SK-N-DZ (cell line): ENCODE measurements at regions not wholly inside any gene's neighbourhood (a gene's known extent, or its start where the extent isn't known, plus 50 kb on each side); places are given as distances from the start of the nearest gene placed in this dataset.

Experiments used
- DNase-seq: peaks from one replicate; pipeline ENCODE4 v3.0.0-alpha.2; 2015; ENCODE audit warnings: low spot score

DNA sequence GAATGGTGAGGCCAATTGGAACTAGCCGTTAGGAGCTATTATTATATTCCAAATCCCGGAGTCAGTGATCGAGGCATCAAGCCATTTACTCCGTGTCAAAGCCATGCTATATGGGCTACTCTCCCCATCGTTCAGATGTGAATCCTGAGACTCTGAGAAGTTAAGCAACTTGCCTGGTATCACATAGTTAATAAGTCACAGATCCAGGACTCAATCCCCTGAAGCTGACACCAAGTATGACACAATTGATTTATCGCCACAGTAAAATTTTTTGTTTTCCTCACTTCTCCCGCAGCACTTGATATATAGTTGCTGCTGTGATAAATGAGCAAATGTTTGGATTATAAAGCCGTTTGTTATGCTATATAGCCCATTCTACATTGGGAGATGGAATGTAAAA, 50.8 kb upstream of the TSHZ2 start:
- DNase-seq = no peak

DNA sequence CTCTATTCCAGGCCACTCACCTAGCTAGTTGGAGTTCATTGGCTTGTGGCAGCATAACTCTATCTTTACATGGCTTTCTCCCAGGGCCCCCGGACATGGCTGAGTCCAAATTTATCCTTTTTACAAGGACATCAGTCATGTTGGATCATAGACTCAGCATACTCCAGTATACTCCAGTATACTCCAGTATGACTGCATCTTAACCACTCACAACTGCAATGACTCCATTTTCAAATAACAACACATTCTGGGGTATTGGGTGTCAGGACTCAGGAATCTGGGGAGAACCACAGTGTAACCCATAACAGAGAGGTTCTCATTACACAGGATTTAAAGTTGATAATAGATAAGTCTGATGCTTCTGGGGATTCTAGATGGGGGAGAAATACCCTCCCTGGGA, 53.8 kb upstream of the TSHZ2 start:
- DNase-seq = no peak

DNA sequence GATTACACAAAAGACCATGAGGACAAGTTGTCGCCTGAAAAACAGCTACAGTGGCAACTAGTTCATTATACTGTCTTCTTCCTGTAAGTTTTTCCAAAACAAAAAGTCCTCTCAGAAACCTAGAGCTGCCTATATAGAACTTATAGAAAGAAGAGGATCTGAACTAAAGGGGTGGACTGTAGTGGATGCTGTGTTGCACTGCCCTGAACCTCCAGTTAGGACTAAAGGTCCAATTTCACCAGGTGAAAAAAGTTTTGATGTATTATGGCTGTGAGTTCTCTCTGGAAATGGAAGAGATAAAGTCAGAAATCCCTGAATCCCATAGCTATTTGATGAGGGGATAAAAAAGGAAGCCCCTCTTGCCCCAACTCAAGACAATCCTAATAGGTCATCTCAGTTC, 56.6 kb upstream of the TSHZ2 start:
- DNase-seq = no peak

DNA sequence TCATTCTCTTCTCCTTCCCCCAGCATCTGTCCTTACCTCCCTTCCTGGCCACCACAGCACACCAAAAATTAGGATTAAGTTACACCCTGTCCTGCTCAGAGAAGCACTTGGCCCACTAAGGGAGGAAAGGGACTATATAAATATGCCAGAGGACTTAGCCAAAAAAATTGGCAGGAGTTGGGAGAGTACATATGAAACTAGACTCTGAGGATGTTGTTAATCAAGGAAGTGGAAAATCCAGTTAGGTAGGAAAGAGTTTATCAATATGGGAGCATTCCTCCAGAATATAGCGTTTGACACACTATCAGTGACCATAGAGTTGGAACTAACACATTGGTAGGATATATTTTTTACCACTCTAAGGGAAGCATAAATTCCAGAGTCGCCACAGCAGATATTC, 57.3 kb upstream of the TSHZ2 start:
- no peak for DNase-seq

DNA sequence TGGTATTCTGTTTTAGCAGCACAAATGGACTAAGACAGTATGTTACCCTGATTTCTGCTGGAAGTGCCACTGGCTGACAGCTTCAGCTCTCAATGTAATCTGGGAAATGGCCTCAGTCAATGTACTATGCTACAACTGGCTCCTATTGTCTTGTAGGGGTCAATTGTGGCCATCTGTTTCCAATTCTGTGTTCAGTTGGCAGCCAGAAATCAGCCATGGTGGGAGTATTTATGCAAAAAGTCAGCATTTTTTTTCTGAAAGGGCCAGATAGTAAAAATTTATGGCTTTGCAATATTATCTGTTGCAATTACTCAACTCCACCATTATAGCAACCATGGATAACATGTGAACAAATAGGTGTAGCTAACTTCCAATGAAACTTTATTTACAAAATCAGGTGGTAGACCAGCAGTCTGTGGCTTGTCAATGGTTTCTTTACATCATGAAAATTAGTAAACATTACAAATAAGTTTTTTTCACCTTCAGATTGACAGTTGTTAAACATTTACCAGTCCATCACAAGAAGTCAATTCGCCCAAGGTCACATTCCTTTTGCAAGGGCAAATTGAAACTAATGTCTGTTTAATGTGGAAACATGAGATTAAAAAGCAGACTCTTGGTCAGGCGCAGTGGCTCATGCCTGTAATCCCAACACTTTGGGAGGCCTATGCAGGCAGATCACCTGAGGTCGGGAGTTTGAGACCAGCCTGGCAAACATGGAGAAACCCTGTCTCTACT, 58.3 kb upstream of the TSHZ2 start:
- no peak for DNase-seq

DNA sequence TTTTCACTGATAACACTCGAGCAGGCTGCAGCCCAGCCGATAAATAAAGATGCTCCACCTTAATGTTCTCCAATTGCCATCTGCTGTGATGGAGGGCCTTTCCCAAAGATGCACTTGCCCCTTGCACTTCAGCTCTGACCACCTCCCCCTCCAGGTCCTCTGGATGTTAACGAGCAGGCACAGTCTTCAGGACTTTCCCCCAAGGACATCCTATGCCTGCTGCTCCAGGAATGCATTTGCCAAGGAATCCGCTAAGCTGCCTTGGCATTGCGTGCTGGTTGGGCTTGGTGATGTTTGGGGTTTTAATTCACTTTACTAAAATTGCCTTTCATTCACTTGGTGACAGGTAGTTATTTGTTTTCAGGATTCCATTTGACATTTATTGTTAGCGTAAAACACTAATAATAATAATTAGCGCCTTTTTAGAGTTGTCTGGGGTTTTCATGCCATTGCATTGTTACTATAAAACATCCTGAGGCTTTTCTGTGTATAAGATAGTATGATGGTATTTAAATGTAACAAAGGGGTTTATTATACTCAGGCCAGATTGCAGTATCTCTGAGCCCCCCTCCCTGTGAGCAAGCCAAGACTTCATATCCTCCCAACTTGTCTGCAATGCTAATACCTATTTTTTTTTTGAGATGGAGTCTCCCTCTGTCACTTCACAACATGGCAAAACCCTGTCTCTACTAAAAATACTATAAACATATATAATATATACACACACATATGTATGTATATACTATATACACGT, 66.7 kb upstream of the TSHZ2 start:
- no peak for DNase-seq

DNA sequence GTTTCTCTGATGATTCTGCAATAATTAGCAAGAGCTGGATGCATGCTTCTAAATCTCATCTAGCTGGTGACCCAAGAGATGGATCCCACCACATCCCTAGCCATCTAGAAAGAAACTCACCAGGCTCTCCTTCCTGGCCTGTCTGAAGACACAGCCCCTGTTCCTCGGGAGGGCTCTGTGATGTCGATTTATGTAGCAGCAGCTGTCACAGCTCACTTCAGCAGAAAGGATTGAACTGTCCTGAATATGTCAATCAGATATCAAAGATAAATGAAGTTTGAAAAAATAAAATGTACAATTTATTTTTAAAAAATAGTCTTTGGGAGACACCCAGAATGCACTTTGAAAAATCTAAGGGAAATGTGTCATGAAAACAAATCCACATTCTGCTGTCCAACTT, 67.3 kb upstream of the TSHZ2 start:
- DNase-seq = no peak

DNA sequence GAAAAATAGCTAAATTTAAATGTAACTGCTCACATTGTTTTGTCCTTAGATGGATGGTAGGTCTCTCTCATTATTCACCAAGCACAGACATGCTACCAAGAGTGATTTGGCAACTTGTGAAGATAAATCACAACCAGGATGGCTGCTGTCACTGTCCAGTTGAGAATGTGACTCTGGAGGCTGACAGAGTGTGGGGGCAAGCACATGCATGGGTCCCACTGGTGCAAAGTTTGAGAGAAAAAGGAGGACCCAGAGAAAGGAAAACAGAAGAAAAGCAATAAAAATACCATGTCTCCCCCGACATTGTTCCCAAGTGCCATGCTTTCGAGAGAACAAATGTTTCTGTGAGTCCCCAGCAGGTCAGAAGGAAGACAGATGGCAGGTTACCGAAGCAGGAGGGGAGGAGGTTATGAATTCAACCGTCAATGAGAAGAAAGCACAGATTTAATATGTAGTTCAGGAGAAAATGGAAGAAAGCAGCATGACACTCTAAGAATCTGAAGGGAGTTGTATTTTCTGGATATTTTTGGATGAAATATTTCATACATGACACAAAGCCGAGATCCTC, 73.0 kb upstream of the TSHZ2 start:
- no peak for DNase-seq

DNA sequence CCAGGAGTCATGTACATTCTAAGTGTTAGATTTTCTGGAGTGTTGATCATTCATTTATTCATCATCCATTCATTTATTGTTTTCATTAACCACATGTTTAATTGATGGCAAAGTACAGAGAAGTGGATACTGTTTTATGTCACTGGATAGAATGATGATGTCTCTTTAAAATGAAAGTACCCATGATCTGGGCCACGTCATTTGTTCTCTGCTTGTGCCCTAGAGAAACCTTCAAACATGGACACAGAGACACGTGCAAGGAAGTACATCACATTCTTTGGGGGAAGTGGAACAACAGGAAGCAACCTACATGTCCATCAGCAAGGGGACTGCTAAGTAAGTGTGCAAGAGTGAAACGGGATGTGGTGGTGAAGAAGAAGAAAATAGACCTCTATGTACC, 75.8 kb upstream of the TSHZ2 start:
- no peak for DNase-seq

DNA sequence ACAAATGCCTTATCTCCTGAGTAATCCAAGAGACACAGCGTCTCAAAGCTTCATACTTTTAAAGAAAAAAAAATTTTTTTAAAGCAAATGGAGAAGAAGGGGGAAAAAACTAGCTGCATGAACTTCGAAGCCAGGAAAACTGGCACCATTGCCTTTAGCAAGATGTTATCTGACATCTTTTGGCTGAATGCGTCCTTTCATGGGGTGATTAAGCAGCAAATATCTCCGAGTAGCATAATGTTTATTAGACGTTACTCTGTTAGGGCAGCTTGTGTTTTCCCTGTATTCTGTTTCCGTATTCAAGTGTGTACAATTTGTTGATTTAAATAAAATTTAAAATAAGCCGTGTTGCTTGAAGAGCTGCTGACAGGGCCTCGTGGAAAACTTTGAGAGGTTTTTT, 76.5 kb upstream of the TSHZ2 start:
- DNase-seq = no peak

DNA sequence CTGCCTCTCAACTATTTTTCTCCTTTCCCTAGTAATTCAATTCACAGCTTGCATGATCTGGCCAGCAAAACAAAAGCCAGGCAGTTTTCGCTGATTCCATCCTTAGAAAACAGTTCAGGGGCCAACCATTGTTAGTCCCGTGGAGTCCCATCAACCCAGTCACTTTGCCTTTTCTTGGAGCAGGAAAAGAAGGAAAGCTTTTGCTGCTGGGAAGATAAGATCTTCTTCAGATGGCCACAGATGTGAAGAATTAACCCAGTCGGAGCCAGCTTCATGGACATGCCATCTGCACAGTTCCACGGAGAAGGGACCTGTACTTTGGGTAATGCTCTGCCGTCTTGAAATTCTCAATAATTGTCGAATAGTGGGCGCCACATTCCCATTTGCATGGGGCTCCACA, 76.9 kb upstream of the TSHZ2 start:
- DNase-seq = peak; percentile 52

DNA sequence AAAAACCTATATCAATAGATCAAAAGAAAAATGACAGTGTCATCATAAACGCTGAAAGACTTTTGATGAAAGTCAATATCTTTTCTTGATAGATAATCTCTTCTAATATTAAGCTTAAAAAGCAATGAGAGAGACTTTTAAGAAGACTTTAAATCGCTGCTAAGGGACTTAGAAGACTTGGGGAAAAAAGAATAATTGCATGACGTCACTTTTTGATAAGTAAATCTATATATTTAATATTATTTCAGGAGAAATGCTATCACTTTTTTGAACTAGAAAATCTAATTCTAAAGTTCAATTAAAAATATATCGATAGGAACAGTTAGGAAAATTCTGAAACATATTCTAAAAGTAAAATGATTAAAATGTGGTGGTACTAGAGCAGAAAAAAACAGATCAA, 78.7 kb upstream of the TSHZ2 start:
- no peak for DNase-seq

DNA sequence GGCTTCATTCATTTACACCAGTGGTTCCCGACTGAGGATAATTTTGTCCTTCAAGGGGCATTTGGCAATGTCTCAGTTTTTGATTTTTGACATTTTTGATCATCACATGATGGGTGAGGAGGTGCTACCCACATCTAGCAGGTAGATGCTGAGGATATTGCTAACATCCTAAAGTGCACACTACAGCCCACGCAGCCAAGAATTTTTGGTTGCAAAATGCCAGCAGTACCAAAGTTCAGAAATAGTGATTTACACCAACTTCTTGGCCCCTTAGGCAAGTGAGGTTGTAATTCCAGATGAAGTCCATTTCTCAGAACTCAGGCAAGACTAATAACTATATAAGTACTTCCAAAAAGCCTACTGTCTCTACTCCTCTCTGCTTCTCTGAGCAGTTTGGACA, 80.1 kb upstream of the TSHZ2 start:
- DNase-seq = no peak

DNA sequence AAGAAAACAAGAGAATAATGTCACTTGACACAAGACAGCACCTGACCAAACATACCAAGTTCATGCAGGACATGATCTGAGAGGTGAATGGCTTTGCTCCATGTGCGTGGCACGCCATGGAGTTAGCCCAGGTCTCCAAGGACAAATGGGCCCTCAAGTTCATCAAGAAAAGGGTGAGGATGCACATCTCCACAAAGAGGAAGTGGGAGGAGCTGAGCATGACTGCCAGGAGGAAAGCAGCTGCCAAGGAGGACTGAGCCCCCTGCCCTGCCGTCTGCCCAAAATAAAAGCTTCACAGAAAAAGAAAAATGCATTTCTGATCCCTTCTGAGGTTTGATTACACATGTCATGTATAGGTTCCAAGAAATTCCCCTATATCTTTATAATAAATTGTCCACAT, 82.0 kb upstream of the TSHZ2 start:
- DNase-seq = no peak

DNA sequence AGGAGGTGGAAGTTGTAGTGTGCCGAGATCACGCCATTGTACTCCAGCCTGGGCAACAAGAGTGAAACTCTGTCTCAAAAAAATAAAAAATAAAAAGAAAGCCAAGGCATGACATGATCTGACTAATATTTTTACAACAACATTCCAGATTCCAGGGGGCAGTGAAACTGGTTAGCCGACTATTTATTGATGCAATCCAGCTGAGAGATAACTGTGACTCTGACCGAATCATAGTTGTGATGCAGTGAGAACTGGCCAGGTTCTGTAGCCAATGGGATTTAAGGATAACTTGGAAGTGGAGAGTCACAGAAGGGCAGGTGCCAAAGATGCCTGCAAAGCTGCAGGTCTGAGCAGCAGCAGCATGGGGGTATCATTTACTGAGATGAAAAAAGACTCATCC, 82.9 kb upstream of the TSHZ2 start:
- DNase-seq = no peak

DNA sequence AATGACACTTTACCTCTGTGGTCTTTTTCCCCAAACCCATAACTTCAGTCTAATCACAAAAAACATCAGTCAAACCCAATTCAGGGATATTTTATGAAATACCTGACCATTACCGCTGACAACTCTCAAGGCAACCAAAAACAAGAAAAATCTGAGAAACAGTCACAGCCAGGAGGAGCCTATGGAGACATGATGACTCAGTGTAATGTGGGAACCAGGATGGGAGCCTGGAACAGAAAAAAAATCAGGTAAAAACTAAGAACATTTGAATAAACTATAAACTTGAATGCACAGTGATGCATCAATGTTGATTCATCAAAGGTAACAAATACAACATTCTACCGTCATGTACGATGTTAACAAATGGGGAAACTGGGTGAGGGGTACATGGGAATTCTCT, 84.1 kb upstream of the TSHZ2 start:
- no peak for DNase-seq

DNA sequence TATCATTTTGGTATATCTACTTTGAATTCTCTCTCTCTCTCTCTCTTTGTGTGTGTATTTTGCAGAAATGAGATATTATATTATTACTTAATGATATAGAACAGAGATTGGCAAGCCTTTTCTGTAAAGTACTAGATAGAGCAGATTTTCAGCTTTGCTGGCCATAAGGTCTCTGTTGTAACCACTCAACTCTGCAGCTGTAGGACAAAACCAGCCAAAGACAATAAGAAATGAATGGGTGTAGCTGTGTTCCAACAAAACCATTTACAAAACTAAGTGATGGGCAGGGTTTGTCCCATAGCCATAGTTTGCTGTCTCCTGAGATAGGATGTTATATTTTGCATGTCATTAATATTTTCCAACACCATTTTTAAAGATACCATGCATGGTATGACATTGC, 91.2 kb upstream of the TSHZ2 start:
- DNase-seq = no peak

DNA sequence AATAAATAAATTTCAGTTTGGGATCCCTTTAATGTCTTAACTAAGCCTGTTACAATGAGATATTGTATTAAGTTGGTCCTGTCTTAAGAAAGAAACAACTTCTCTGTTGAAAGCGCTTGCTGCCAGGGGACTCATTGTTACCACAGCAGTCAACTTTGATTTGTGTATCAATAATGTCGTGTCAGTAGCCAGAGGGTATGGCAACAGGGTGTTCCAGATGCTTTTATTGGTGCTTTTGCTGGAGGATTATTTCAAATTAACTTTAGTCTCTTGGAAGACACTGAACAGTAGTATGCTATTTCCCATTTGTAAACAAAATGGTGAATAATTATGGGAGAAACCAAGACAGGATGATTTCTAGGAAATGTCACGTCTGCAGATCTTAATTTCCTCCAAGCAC, 91.9 kb upstream of the TSHZ2 start:
- no peak for DNase-seq

DNA sequence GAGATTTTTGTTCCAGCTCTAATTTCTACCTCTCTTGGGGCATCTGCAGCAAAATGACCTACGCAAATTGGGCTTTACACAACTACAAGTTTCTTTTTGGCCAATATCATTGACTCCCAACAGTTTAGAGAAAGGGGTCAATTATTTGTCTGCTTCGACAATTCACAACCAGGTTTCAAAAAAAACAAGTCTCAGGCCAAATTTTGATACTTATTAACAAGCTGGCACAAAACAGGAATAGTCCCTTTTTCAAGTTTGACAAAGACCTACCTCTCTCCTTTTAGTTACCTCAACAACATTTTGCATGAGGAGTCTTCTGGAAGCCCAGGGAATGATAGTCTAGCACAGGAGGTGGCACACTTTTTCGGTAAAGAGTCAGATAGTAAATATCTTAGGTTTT, 97.9 kb upstream of the TSHZ2 start:
- no peak for DNase-seq

DNA sequence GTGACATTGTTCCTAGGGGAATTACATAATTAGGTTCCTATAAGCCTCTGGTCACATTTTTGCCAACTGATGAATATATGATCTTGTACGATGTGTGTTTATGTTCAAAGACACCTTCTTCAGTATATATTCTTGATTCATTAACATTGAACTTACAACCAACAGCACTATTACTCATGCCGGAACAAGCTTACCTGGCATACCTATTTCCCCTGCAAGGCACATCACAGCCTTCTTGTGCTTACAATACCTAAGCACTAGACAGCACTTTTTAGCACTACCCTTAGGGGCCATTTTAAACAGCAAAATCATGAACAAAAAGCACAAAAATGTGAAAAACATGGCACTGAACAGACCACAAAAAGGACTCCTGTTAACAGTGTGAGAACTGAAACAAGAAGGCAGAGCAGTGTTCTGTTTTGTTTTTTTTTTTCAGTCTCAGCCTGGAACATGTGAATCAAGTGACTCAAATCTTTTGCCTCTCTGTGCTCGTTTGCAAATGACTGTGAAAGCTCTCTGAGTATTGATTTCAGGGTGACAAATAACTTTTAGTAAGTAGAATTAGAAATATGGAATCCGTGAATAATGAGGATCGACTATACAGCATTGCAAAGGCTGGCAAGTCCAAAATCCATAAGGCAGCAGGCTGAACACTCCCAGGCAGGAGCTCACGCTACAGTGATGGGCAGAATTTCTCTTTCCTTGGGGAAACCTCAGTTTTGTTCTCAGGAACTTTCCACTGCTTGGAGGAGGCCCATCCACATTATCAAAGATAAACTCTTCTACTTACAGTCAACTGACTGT, 102.3 kb upstream of the TSHZ2 start:
- DNase-seq = no peak

DNA sequence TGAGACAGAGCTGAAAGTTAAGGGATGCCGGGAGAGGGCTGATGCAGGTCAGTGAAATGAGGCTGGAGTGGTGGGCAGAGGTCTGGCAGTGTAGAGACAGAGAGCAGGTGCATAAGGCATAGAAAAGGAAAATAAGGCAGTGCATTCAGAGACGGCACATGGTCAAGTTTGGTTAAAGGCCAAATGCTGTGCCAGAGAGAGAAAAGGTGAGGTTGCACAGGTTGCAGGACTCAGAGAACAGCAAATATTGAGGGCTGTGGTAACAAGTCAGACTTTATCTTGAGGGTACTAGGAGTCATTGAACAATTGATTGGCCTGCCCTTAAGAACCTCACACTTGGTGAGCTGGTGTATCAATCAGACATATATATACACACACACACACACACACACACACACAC, 102.9 kb upstream of the TSHZ2 start:
- DNase-seq = no peak

DNA sequence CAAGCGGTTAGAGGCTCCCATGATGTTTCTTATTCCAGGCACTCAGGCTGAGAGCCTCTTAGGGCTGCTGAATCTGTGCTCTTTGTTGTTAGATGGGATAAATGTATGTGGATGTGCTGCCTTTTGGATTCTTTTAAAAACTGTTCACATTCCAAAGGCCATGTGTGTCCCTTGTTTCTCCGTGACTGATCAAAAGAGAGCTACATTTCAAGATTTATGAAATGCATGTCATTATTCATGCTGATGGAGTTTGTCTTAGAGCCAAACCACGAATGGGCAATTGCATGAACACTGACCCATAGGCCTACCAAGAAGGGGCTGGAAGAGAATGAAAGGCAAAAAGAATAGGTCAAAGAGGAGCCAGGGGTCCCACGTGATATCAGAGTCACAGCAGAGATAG, 104.9 kb upstream of the TSHZ2 start:
- no peak for DNase-seq
